Kidney (tissue), 13 donors: ENCODE measurements at regions not wholly inside any gene's neighbourhood (a gene's known extent, or its start where the extent isn't known, plus 50 kb on each side); places are given as distances from the start of the nearest gene placed in this dataset.

ENCODE experiments used
- DNase-seq, 5 donors: peaks; one replicate each; pipeline ENCODE4 v3.0.0-alpha.2; 2013 to 2020
- FAIRE-seq: peaks from 2 replicates; lab custom pipeline; 2012; peaks lifted over from hg19 to GRCh38; lab: Jason Lieb, UNC
- H3K27ac ChIP-seq, 2 donors: one replicate each; pipeline ENCODE4 v1.7.0; 2013; ENCODE audit warnings: low read depth in 2 of 2, low read length in 2 of 2, inconsistent platforms in 1 of 2
- H3K27me3 ChIP-seq: one replicate; pipeline ENCODE4 v1.7.1; 2013; ENCODE audit warnings: low read length, inconsistent platforms; ENCODE audit not compliant: control insufficient read depth, insufficient read depth
- H3K36me3 ChIP-seq, 3 donors: one replicate each; pipeline versions ENCODE4 v1.7.0 to v1.7.1; 2013; ENCODE audit warnings: low read length in 3 of 3, control low read depth in 1 of 3, inconsistent platforms in 1 of 3; ENCODE audit not compliant: insufficient read depth in 3 of 3, control insufficient read depth in 2 of 3
- H3K4me1 ChIP-seq, 3 donors: one replicate each; pipeline versions ENCODE4 v1.7.0 to v1.7.1; 2013; ENCODE audit warnings: low read length in 3 of 3, inconsistent platforms in 1 of 3, low read depth in 1 of 3; ENCODE audit not compliant: control insufficient read depth in 2 of 3, insufficient read depth in 2 of 3
- H3K4me3 ChIP-seq, 3 donors: one replicate each; pipeline versions ENCODE4 v1.7.0 to v1.8.1; 2013; ENCODE audit warnings: low read length in 3 of 3, control low read depth in 1 of 3, inconsistent platforms in 1 of 3
- H3K9ac ChIP-seq, 3 donors: one replicate each; pipeline versions ENCODE4 v1.7.0 to v1.7.1; 2013; ENCODE audit warnings: low read length in 3 of 3, control low read depth in 1 of 3, inconsistent platforms in 1 of 3
- H3K9me3 ChIP-seq, 3 donors: one replicate each; pipeline versions ENCODE4 v1.7.0 to v1.7.1; 2013; ENCODE audit warnings: low read length in 3 of 3, control low read depth in 1 of 3, inconsistent platforms in 1 of 3; ENCODE audit not compliant: control insufficient read depth in 2 of 3, insufficient read depth in 1 of 3
- CTCF ChIP-seq: IDR thresholded peaks from 3 replicates; pipeline ENCODE4 v1.5.1; 2012; ENCODE audit warnings: mild to moderate bottlenecking, moderate library complexity, borderline replicate concordance; ENCODE audit not compliant: insufficient read depth; ENCODE audit errors: extremely low read depth
- intact Hi-C: fragments of 100-400 bp; cut with DNase I; formaldehyde crosslinking; loops from one replicate; pipeline ENCODE4 v1.11.1; 2022
- donor health status: control.
- donor health status: control.
- donor health status: control.
- donor health status: control.
- donor health status: control.
- donor health status: DM: yes; HTN: yes; CAD: no.
- donor health status: Normal renal cell carcinoma (clear cell type).

- H3K36me3 ChIP-seq = no peaks in the 10 kb centered on the region
- no peak for DNase-seq
- no peaks in the 10 kb centered on the region for H3K27me3 ChIP-seq
- no peak overlapping the region for H3K9ac ChIP-seq
- no peaks in the 10 kb centered on the region for H3K4me1 ChIP-seq
- H3K9me3 ChIP-seq = no peaks in the 10 kb centered on the region
- FAIRE-seq = no peak
- no peak overlapping the region for H3K4me3 ChIP-seq
- intact Hi-C loops = no loop called here
- no peak overlapping the region for H3K27ac ChIP-seq
- no peak for TF ChIP-seq CTCF
Measured at GRCh38 chr7:12002428-12002827, 170.4 kb upstream of the THSD7A start.

- no peak overlapping the region for H3K4me3 ChIP-seq
- H3K27ac ChIP-seq = no peak overlapping the region
- H3K36me3 ChIP-seq = no peaks in the 10 kb centered on the region
- intact Hi-C loops = no loop called here
- no peak for TF ChIP-seq CTCF
- no peaks in the 10 kb centered on the region for H3K27me3 ChIP-seq
- H3K9me3 ChIP-seq = no peaks in the 10 kb centered on the region
- FAIRE-seq (no peak), DNase-seq (no peak)
- H3K9ac ChIP-seq = no peak overlapping the region
- no peaks in the 10 kb centered on the region for H3K4me1 ChIP-seq
Measured at GRCh38 chr7:12004581-12004980, 172.6 kb upstream of the THSD7A start.

- FAIRE-seq (no peak), DNase-seq (no peak)
- Histone ChIP-seq H3K4me1 (no peaks in the 10 kb centered on the region), H3K27me3 (no peaks in the 10 kb centered on the region), H3K36me3 (no peaks in the 10 kb centered on the region), H3K4me3 (no peak overlapping the region), H3K27ac (no peak overlapping the region), H3K9ac (no peak overlapping the region), H3K9me3 (no peaks in the 10 kb centered on the region)
- no peak for TF ChIP-seq CTCF
- intact Hi-C loops = no loop called here
Measured at GRCh38 chr7:12007576-12007975, 175.6 kb upstream of the THSD7A start.

GRCh38 chr7:12013983-12014382, 182.0 kb upstream of the THSD7A start:
- Histone ChIP-seq H3K9ac (no peak overlapping the region), H3K4me3 (no peak overlapping the region), H3K9me3 (no peaks in the 10 kb centered on the region), H3K27ac (no peak overlapping the region), H3K27me3 (no peaks in the 10 kb centered on the region), H3K36me3 (no peaks in the 10 kb centered on the region), H3K4me1 (no peaks in the 10 kb centered on the region)
- no peak for DNase-seq
- intact Hi-C loops = no loop called here
- no peak for TF ChIP-seq CTCF
- FAIRE-seq = no peak
